ENCODE measurements at regions not wholly inside any gene's neighbourhood (a gene's known extent, or its start where the extent isn't known, plus 50 kb on each side); places are given as distances from the start of the nearest gene placed in this dataset.

GRCh38 chr4:38204339-38205035 lies 244.3 kb downstream of the PTTG2 start:
- no peak overlapping the region for H3K9ac ChIP-seq (ENCODE audit: low read length)
- H3K79me2 ChIP-seq (ENCODE audit: insufficient read depth, low read length) = no peaks in the 10 kb centered on the region
- H3K9me2 ChIP-seq (ENCODE audit: low read depth, low read length) = no peaks in the 10 kb centered on the region
- H2AFZ ChIP-seq (ENCODE audit: low read length) = no peak overlapping the region
- TF ChIP-seq EZH2 (IDR thresholded peaks at IDR 0.05; ENCODE audit: borderline replicate concordance, low read length) (no peak), CTCF (IDR thresholded peaks at IDR 0.05; ENCODE audit: low read length) (no peak)
- H3K4me2 ChIP-seq (ENCODE audit: low read length) = no peak overlapping the region
- no peaks in the 10 kb centered on the region for H4K20me1 ChIP-seq (ENCODE audit: insufficient read depth, low read length)
- no peaks in the 10 kb centered on the region for H3K4me1 ChIP-seq (ENCODE audit: insufficient read depth, low read length, severe bottlenecking)
- H3F3A ChIP-seq (ENCODE audit: insufficient read depth, low read length) = no peaks in the 10 kb centered on the region
- H3K27ac ChIP-seq (ENCODE audit: low read depth, low read length, poor library complexity, severe bottlenecking) = no peak overlapping the region
- H3K36me3 ChIP-seq (ENCODE audit: insufficient read depth, low read length) = no peaks in the 10 kb centered on the region
- no peak overlapping the region for H3K4me3 ChIP-seq (ENCODE audit: low read depth, low read length, poor library complexity, severe bottlenecking)
- H3K27me3 ChIP-seq (ENCODE audit: insufficient read depth, low read length) = no peaks in the 10 kb centered on the region
- H3K9me3 ChIP-seq (ENCODE audit: low read length) = no peaks in the 10 kb centered on the region

DNA sequence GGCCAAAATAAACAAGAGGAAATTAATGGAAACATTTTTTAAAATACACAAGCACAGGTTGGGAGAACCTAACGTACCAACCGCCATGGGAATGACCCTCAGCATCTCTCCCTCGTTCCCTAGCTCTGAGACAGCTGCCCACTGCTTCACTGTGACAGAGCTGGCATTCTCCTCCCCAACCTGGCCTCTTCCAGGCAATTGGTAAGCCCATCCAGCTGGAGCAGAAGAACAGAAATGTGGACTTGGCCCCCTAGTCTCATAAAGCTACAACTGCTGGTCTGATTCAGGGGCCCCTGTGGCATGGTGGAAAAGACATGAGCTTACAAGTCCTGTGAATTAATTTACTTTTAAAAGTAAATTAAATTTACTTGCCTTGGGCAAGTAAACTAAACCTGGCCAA lies 245.1 kb downstream of the PTTG2 start:
- TF ChIP-seq CTCF (IDR thresholded peaks at IDR 0.05; ENCODE audit: low read length) = no peak
- TF ChIP-seq EZH2 (IDR thresholded peaks at IDR 0.05; ENCODE audit: borderline replicate concordance, low read length) = no peak
- Histone ChIP-seq H4K20me1 (ENCODE audit: insufficient read depth, low read length) (no peaks in the 10 kb centered on the region), H3K4me1 (ENCODE audit: insufficient read depth, low read length, severe bottlenecking) (no peaks in the 10 kb centered on the region), H3K4me3 (ENCODE audit: low read depth, low read length, poor library complexity, severe bottlenecking) (no peak overlapping the region), H3K36me3 (ENCODE audit: insufficient read depth, low read length) (no peaks in the 10 kb centered on the region), H2AFZ (ENCODE audit: low read length) (no peak overlapping the region), H3K9ac (ENCODE audit: low read length) (no peak overlapping the region), H3K79me2 (ENCODE audit: insufficient read depth, low read length) (no peaks in the 10 kb centered on the region), H3K27me3 (ENCODE audit: insufficient read depth, low read length) (no peaks in the 10 kb centered on the region), H3F3A (ENCODE audit: insufficient read depth, low read length) (no peaks in the 10 kb centered on the region), H3K9me2 (ENCODE audit: low read depth, low read length) (no peaks in the 10 kb centered on the region), H3K9me3 (ENCODE audit: low read length) (no peaks in the 10 kb centered on the region), H3K4me2 (ENCODE audit: low read length) (no peak overlapping the region), H3K27ac (ENCODE audit: low read depth, low read length, poor library complexity, severe bottlenecking) (no peak overlapping the region)

DNA sequence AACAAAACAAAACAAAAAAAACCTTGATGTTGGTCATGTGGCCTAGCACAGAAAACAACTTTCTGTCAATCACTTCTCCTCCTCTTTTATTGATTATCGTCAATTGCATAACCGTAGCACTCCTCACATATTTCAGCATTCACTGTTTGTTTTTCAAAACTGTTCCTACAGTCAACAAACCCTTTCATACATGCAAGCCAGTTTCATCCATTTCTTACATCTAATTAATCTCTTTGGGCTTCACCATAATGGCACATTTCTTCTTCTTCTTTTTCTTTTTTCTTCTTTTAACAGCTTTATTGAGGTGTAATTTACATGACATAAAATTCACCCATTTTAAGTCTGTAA lies 246.9 kb downstream of the PTTG2 start:
- Histone ChIP-seq H3K27me3 (ENCODE audit: insufficient read depth, low read length) (no peaks in the 10 kb centered on the region; the same call in 1 of the 2 replicates), H3K4me3 (ENCODE audit: low read depth, low read length, poor library complexity, severe bottlenecking) (no peak overlapping the region), H2AFZ (ENCODE audit: low read length) (no peak overlapping the region), H3K27ac (ENCODE audit: low read depth, low read length, poor library complexity, severe bottlenecking) (no peak overlapping the region), H4K20me1 (ENCODE audit: insufficient read depth, low read length) (no peaks in the 10 kb centered on the region), H3K4me1 (ENCODE audit: insufficient read depth, low read length, severe bottlenecking) (no peaks in the 10 kb centered on the region), H3K79me2 (ENCODE audit: insufficient read depth, low read length) (no peaks in the 10 kb centered on the region), H3K4me2 (ENCODE audit: low read length) (no peak overlapping the region), H3F3A (ENCODE audit: insufficient read depth, low read length) (no peaks in the 10 kb centered on the region), H3K9me2 (ENCODE audit: low read depth, low read length) (no peaks in the 10 kb centered on the region), H3K9ac (ENCODE audit: low read length) (no peak overlapping the region), H3K9me3 (ENCODE audit: low read length) (no peaks in the 10 kb centered on the region), H3K36me3 (ENCODE audit: insufficient read depth, low read length) (no peaks in the 10 kb centered on the region)
- TF ChIP-seq CTCF (IDR thresholded peaks at IDR 0.05; ENCODE audit: low read length) (no peak), EZH2 (IDR thresholded peaks at IDR 0.05; ENCODE audit: borderline replicate concordance, low read length) (no peak)

All from OCI-LY1 (cell line).